ENCODE measurements at regions not wholly inside any gene's neighbourhood (a gene's known extent, or its start where the extent isn't known, plus 50 kb on each side); places are given as distances from the start of the nearest gene placed in this dataset.

DNA sequence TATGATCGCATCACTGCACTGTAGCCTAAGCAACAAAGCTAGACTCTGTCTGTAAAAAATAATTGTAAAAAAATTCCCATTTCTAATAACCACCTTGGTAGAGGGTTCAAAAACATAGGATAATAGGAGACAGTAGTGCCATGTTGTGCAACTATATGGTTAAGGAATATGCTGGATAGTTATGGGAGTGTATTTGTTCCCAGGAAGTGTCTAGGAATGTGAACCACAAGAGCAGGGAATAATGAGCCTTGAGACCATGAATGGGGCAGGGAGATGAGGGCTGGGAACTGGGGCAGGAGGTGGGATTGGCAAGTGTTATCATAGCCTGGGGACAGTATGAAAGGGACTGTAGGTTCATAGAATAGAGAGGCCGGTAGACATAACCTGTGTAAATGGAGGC, 50.4 kb downstream of the RUSC2 start:
- FAIRE-seq (no peak), DNase-seq (ENCODE audit: insufficient read length, low spot score) (no peak)

DNA sequence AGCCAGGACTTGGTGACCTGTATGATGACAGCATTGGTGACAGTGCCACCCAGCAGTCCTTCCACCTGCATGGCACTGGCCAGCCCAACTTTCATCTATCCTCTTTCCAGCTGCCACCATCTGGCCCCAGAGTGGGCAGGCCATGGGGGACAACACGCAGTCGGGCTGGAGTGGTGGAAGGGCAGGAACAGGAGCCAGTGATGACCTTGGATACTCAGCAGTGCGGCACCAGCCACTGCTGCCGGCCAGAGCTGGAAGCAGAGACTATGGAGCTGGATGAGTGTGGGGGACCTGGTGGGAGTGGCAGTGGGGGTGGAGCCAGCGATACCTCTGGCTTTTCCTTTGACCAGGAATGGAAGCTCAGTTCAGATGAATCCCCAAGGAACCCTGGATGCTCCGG, 56.9 kb downstream of the RUSC2 start:
- DNase-seq (ENCODE audit: insufficient read length, low spot score) (no peak), FAIRE-seq (no peak)

DNA sequence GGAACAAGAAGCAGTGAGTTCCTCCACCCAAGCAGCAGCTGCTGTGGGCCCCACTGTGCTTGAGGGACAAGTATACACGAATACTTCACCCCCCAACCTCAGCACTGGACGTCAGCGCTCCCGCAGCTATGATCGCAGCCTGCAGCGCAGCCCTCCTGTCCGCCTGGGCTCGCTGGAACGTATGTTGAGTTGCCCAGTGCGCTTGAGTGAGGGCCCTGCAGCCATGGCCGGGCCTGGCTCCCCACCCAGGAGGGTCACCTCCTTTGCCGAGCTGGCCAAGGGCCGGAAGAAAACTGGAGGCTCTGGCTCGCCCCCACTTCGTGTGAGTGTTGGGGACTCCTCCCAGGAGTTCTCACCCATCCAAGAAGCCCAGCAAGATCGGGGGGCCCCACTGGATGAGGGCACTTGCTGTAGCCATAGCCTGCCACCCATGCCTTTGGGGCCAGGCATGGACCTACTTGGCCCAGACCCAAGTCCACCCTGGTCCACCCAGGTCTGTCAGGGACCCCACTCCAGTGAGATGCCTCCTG, 57.1 kb upstream of the TESK1 start:
- no peak for FAIRE-seq

DNA sequence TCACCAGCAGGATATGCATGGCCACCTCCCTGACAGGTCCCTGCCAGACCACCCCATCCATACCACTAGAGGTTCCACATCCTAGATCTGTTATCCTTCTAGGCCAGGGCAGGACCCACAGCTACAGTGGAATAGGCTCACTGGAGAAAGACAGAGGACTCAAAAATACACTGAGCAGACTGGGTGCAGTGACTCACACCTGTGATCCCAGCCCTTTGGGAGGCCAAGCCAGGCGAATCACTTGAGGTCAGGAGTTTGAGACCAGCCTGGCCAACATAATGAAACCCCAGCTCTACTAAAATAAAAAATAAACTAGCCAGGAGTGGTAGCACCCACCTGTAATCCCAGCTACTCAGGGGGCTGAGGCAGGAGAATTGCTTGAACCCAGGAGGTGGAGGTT, 56.5 kb upstream of the TESK1 start:
- DNase-seq (ENCODE audit: insufficient read length, low spot score) (no peak), FAIRE-seq (no peak)

More for the DNA sequence above, 57.1 kb upstream of the TESK1 start:
- DNase-seq (ENCODE audit: insufficient read length, low spot score) = no peak

DNA sequence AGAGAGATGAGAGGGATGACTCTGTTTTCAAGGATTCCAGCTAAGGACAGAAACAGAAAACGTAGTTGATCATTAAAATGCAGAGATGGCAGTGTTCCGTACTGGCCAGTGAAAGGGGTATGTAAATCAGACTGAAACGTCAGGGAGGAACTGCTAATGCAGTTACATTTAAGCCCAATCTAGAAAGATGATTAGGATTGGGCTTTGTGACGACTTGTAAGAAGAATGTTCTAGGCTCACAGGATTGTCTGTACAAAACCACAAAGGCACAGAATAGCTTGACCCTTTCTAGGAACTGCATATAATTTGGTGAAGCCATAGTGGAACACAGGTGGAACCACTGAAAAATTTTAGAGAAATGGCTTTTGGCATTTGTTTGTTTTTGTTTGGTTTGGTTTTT, 55.6 kb upstream of the TESK1 start:
- FAIRE-seq (no peak), DNase-seq (ENCODE audit: insufficient read length, low spot score) (no peak)

DNA sequence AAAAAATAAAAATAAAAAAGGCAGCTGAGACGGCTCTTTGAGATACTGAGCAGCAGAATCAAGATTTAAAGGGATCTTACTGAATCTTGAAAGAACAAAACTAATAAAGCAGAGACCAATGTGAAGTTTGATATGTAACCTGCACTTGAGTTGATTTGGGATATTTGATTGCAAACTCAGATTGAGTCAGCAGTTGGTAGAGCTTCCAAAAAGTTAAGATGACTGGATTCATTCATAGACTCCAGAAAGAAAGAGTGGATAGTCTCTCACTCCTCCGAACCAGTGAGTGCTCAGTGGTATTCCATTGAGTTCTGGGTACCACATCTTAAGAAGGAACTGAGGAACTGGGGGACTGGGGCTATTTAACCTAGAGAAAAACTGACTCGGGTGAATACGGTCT, 52.7 kb upstream of the TESK1 start:
- FAIRE-seq = no peak
- no peak for DNase-seq (ENCODE audit: insufficient read length, low spot score)

DNA sequence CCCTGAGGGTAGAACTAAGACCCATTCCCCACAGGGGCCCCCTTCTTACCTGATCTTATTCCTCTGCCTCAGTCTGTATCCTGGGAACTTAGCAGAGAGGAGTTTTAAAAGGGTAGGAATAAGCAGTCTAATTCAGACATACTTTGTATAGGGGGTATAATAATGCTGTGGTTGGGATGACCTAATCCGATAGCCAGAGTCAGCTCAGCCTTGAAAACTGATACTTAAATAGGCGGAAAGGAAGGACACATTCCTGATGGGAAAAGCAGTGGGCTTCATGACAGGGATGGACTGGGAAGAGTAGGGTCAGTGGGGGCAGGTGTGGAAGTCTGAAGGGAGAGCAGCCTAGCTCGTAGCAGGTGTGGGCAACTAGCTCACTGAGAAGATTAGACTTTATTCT, 52.2 kb upstream of the TESK1 start:
- DNase-seq (ENCODE audit: insufficient read length, low spot score) (no peak), FAIRE-seq (no peak)

DNA sequence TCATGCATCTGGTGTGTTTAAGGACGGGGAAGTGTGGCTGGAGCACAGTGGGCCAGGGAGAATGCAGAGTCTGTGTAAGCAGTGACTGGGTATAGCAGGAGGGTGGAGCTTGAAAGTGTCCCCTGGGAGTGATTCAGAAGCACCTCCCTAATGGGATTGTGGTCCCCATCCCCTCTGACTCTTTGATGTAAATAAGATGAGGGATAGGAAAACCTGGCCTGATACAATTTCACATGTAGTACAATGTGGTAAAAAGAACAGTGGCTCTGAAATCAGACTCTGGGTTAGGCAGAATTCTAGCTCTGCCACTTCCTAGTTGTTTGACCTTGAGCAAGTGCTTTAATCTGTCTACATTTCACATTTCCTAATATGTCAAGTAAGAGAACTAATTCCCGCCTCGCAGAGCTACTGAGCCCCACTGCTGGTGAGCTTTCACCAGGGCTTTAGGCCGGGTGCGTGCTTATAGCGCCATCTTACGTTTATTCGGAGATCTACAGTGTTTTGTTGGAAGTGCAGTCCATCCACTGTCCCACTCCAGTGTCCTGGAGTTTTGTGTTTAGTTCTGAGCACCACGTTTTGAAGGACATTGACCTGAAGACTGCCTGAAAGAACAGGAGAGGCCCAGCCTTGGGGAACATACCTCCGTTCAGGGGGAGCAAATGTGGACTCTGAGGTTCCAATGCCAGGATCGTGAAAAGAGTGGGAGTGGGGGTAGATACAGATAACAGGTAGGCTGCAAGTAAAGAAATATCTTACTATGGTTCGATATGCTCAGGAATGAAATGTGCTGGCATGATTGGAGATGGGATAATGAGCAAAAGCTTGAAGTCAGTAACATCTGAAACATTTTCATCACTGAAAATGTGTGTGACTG, 51.2 kb upstream of the TESK1 start:
- peak; percentile 23 for FAIRE-seq
- peak; percentile 42 for DNase-seq (ENCODE audit: insufficient read length, low spot score)

DNA sequence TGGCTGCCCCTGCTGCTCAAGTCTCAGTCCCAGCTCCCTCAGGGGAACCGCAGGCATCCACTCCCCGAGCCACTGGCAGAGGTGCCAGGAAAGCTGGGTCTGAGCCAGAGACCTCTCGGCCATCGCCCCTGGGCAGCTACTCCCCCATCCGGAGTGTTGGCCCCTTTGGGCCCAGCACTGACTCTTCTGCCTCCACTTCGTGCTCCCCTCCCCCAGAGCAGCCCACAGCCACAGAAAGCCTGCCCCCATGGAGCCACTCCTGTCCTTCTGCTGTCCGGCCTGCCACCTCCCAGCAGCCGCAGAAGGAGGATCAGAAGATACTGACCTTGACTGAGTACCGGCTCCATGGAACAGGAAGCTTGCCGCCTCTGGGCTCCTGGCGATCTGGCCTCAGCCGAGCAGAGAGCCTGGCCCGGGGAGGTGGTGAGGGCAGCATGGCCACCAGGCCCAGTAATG, 49.8 kb upstream of the TESK1 start:
- no peak for DNase-seq (ENCODE audit: insufficient read length, low spot score)
- FAIRE-seq = no peak

Measured in GM19239 (cell line).